Brain microvascular endothelial cell (primary cell): ENCODE measurements at regions not wholly inside any gene's neighbourhood (a gene's known extent, or its start where the extent isn't known, plus 50 kb on each side); places are given as distances from the start of the nearest gene placed in this dataset.
A peak's percentile ranks its signal among the peaks of the same experiment; 100 is the strongest.
"Not testable (repeated sequence)": the region's sequence is repeated elsewhere in the genome, so short reads cannot be mapped to it uniquely, and the experiment has no call there.

Experiments used
- DNase-seq: peaks from one replicate; pipeline ENCODE4 v3.0.0-alpha.2; 2020
- H3K27ac ChIP-seq: fragments of 250-450 bp; sonication (Bioruptor Pico); 2 replicates; pipeline ENCODE4 v1.5.1; 2020; ENCODE audit warnings: mild to moderate bottlenecking, moderate library complexity
- H3K27me3 ChIP-seq: fragments of 250-450 bp; sonication (Bioruptor Pico); replicated peaks from 2 replicates; pipeline ENCODE4 v1.5.1; 2020; ENCODE audit warnings: mild to moderate bottlenecking
- H3K36me3 ChIP-seq: fragments of 250-450 bp; sonication (Bioruptor Pico); replicated peaks from 2 replicates; pipeline ENCODE4 v1.5.1; 2020; ENCODE audit warnings: mild to moderate bottlenecking
- H3K4me3 ChIP-seq: 2 replicates; pipeline ENCODE4 v1.5.1; 2011; ENCODE audit warnings: low read depth, mild to moderate bottlenecking, control low read depth, low read length, moderate library complexity
- in situ Hi-C: cut with HindIII; loops from 2 replicates; pipeline ENCODE4 v1.10.0; 2017; ENCODE audit warnings: low sequenced_read_pairs, low pct_ligation_motif_present

DNA sequence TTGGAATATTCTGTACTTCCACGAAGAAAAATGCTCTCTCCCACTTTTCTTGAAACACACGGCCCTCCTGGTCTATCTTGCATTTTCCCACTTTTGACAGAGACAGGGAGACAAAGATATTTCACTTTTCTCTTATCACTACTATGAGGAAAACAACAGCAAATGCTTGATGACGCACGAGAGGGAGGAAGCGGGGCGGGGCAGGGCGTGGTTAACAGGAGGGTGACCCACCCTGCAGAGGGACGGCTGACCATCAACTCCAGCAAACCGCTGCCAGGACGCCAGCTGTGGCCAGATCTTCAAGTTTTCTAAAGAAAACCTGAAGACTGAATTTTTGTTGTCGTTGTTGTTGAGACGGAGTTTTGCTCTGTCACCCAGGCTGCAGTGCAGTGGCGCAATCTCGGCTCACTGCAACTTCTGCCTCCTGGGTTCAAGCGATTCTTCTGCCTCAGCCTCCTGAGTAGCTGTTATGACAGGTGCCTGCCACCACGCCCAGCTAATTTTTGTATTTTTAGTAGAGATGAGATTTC, 63.8 kb downstream of the NSUN5 start:
- H3K36me3 ChIP-seq, H3K27ac ChIP-seq, in situ Hi-C loops, H3K4me3 ChIP-seq, DNase-seq, H3K27me3 ChIP-seq: not testable (repeated sequence)

GRCh38 chr7:73234994-73235717, 73.5 kb downstream of the NSUN5 start:
- H3K27ac ChIP-seq, H3K27me3 ChIP-seq, H3K36me3 ChIP-seq, in situ Hi-C loops: not testable (repeated sequence)
- DNase-seq: peak; percentile 53
- H3K4me3 ChIP-seq: peak overlapping the region; percentile 42

DNA sequence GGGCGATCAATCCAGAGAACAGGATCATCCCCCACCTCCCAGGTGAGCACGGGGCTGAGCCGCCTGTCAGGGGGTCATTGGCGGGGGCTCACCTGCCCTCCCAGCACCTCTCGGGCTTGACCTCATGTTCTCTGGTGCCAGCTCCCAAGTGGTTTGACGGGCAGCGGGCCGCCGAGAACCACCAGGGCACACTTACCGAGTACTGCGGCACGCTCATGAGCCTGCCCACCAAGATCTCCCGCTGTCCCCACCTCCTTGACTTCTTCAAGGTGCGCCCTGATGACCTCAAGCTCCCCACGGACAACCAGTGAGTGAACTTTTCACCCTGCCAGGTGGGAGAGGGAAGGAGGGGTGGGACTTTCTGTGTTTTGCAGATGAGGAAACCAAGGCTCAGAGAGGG, 82.9 kb downstream of the NSUN5 start:
- H3K27ac ChIP-seq, DNase-seq, in situ Hi-C loops, H3K4me3 ChIP-seq, H3K27me3 ChIP-seq, H3K36me3 ChIP-seq: not testable (repeated sequence)

- H3K27me3 ChIP-seq, H3K4me3 ChIP-seq, in situ Hi-C loops, H3K36me3 ChIP-seq, DNase-seq, H3K27ac ChIP-seq: not testable (repeated sequence)
Measured at GRCh38 chr7:73221724-73222123, 86.9 kb downstream of the NSUN5 start.

DNA sequence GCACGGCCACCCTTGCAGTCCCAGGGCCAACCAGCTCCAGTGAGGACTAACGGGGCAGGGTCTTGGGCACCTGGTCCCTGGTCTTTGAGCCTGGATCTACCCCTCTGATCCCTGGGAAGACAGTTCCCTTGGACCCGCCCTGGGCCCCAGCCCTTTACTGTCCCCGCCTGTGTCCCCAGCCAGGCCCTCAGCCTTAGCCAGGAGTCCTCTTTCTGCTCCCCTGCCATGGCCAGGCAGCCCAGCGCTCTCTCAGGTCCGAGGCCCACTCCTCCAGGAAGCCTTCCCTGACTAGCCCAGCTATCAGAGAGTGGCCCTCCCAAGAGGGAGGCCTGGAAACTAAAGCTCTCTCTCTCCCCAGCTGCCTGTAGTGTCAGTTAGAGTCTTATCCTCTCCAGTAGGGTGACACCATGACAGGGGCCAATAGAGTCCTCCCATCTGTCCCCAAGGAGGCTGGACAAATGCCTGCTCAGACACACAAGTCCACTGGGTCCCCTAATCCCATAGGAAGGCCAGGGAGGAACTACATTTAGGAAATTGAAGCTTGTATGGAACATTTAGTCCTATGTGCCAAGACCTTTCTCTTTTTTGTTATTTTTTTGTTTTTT, 87.8 kb downstream of the NSUN5 start:
- H3K27ac ChIP-seq, DNase-seq, H3K27me3 ChIP-seq, H3K36me3 ChIP-seq, H3K4me3 ChIP-seq, in situ Hi-C loops: not testable (repeated sequence)

GRCh38 chr7:73220357-73220756, 88.3 kb downstream of the NSUN5 start:
- in situ Hi-C loops, DNase-seq, H3K4me3 ChIP-seq, H3K27ac ChIP-seq, H3K27me3 ChIP-seq, H3K36me3 ChIP-seq: not testable (repeated sequence)

- H3K27me3 ChIP-seq, H3K27ac ChIP-seq, DNase-seq, H3K36me3 ChIP-seq, H3K4me3 ChIP-seq, in situ Hi-C loops: not testable (repeated sequence)
Measured at GRCh38 chr7:73218802-73219201, 89.8 kb downstream of the NSUN5 start.

- H3K4me3 ChIP-seq, DNase-seq, H3K27ac ChIP-seq, H3K36me3 ChIP-seq, in situ Hi-C loops, H3K27me3 ChIP-seq: not testable (repeated sequence)
Measured at GRCh38 chr7:73216046-73216675, 92.5 kb downstream of the NSUN5 start.

GRCh38 chr7:73215232-73215631, 93.4 kb downstream of the NSUN5 start:
- H3K36me3 ChIP-seq, H3K27ac ChIP-seq, in situ Hi-C loops, H3K4me3 ChIP-seq, H3K27me3 ChIP-seq, DNase-seq: not testable (repeated sequence)

GRCh38 chr7:73214471-73214870, 94.2 kb downstream of the NSUN5 start:
- H3K36me3 ChIP-seq, DNase-seq, H3K27me3 ChIP-seq, H3K4me3 ChIP-seq, H3K27ac ChIP-seq, in situ Hi-C loops: not testable (repeated sequence)

DNA sequence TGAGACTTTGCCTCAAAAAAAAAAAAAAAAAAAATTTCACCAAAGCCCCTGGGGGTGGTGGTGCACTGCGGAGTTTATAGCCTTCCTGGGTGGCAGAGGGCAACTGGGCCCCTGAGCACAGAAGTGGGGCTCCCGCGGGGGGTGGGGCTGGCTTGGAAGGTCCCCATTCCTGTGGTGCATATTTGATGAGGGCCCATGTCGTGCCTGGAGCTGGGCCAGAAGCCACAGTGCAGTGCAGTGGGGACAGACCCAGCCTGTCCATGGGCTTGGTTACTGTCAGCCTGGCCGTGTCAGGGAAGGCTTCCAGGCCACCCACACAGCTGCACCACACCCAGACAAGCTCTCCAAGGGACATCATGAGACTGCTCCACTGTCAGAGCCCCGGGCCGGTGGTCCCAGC, 95.5 kb downstream of the NSUN5 start:
- DNase-seq, H3K27me3 ChIP-seq, H3K36me3 ChIP-seq, H3K27ac ChIP-seq, H3K4me3 ChIP-seq, in situ Hi-C loops: not testable (repeated sequence)

DNA sequence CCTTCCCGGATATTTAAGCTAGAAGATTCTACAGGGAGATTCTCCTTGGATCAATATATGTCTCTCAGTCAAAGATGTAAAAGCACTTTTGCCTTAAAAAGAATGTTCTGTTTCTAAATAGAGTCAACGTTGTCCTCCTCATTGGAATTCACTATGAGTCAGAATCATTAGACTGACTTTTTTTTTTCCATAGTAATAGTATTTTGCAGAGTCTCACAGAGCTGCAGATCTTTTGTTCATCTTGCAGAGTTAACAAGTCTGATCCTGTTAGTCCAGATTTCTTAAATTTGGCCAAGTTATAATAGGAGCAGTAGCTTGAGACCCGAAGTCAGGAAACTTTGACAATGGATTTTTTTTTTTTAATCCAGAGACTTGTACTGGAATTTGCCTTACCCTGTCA, 103.0 kb downstream of the NSUN5 start:
- H3K4me3 ChIP-seq, DNase-seq, H3K27me3 ChIP-seq, H3K36me3 ChIP-seq, in situ Hi-C loops, H3K27ac ChIP-seq: not testable (repeated sequence)

DNA sequence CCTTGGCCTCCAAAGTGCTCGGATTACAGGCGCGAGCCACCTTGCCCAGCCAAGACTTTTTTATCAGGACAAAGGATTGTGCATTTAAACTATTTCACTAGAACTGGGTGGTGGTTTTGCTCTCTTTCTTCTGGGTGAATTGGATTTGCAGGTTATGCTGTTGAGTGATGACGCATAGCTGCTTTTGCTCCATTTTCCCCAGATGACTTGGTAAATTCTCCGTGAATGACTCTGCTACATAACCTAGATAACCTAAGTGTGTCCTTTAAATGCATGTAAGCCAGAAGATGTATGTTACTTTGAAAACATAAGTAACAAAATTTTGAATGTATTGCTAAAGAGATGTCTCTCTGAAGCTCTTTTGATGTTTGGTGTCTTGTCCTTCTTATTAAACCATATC, 103.7 kb downstream of the NSUN5 start:
- DNase-seq: peak; percentile 94
- H3K4me3 ChIP-seq, in situ Hi-C loops, H3K27ac ChIP-seq, H3K36me3 ChIP-seq, H3K27me3 ChIP-seq: not testable (repeated sequence)

DNA sequence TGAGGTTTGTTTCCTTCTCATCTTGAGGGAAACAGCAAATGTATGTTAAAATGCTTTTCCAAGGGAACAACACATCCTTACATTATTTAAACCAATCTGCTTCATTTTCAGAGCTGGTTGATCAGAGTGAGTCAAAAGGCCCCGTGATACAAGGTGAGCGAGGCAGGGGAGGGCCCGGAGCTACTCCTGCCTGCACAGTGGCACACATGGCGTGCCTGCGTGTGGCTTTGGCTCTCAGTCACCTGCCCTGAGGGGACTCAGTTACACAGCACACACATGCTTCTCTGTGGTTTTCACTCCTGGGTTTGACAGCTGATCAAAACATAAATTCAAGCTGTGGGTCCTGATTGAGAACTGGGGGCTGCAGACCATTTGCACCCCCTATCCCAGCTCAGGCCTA, 105.3 kb downstream of the NSUN5 start:
- H3K27me3 ChIP-seq, H3K27ac ChIP-seq, H3K36me3 ChIP-seq, H3K4me3 ChIP-seq, in situ Hi-C loops, DNase-seq: not testable (repeated sequence)

DNA sequence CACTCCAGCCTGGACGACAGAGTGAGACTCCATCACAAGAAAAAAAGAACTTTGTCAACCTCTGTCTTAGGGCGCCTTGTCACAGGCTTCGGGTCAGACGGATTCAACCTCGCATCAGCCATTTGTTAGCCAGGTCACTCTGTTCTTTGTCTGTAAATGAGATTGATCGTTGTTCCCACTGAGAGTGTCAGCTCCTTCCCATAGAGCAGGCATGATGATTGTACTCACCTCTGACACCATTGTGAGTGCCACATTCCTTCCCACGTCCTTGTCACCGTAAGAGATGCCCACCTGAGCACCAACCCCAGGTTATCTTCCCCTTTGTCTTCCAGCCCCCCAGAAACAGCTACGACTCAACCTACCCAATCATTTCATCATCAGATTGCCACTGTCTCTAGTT, 107.4 kb downstream of the NSUN5 start:
- DNase-seq, in situ Hi-C loops, H3K27me3 ChIP-seq, H3K27ac ChIP-seq, H3K4me3 ChIP-seq, H3K36me3 ChIP-seq: not testable (repeated sequence)
